Endodermal cell (in vitro differentiated cells): ENCODE measurements at regions not wholly inside any gene's neighbourhood (a gene's known extent, or its start where the extent isn't known, plus 50 kb on each side); places are given as distances from the start of the nearest gene placed in this dataset.

Source experiments
- DNase-seq: peaks from one replicate; pipeline ENCODE4 v3.0.0-alpha.2; 2017
- H3K27ac ChIP-seq: 2 replicates; pipeline ENCODE4 v1.5.1; 2013; ENCODE audit warnings: mild to moderate bottlenecking, low read depth, low read length, moderate library complexity
- H3K27me3 ChIP-seq: 2 replicates; pipeline ENCODE4 v1.6.1; 2013; ENCODE audit warnings: mild to moderate bottlenecking, low read length, moderate library complexity; ENCODE audit not compliant: insufficient read depth, control insufficient read depth, poor library complexity, severe bottlenecking
- H3K36me3 ChIP-seq: 2 replicates; pipeline ENCODE4 v1.7.0; 2013; ENCODE audit warnings: mild to moderate bottlenecking, low read length, moderate library complexity; ENCODE audit not compliant: control insufficient read depth, insufficient read depth
- H3K4me1 ChIP-seq: one replicate; pipeline ENCODE4 v1.7.0; 2013; ENCODE audit warnings: low read length; ENCODE audit not compliant: control insufficient read depth, insufficient read depth
- H3K4me3 ChIP-seq: 2 replicates; pipeline ENCODE4 v1.5.1; 2013; ENCODE audit warnings: mild to moderate bottlenecking, low read length, moderate library complexity
- H3K9ac ChIP-seq: 2 replicates; pipeline ENCODE4 v1.6.1; 2013; ENCODE audit warnings: mild to moderate bottlenecking, low read length, moderate library complexity; ENCODE audit not compliant: poor library complexity, severe bottlenecking; ENCODE audit errors: extremely low read depth
- H3K9me3 ChIP-seq: 2 replicates; pipeline ENCODE4 v1.6.1; 2013; ENCODE audit warnings: mild to moderate bottlenecking, low read length, moderate library complexity; ENCODE audit not compliant: control insufficient read depth
- H3K27ac Mint-ChIP-seq: 2 replicates; pipeline ENCODE4 v1.8.0; 2020; ENCODE audit warnings: mixed read lengths
- H3K27me3 Mint-ChIP-seq: 2 replicates; pipeline ENCODE4 v1.8.0; 2021; ENCODE audit warnings: mild to moderate bottlenecking, mixed read lengths; ENCODE audit not compliant: insufficient read depth
- H3K36me3 Mint-ChIP-seq: 2 replicates; pipeline ENCODE4 v1.8.0; 2020; ENCODE audit warnings: low read depth, mixed read lengths
- H3K4me1 Mint-ChIP-seq: 2 replicates; pipeline ENCODE4 v1.8.0; 2020; ENCODE audit warnings: mixed read lengths
- H3K4me3 Mint-ChIP-seq: 2 replicates; pipeline ENCODE4 v1.8.0; 2020; ENCODE audit warnings: mild to moderate bottlenecking, moderate library complexity, mixed read lengths
- H3K9me3 Mint-ChIP-seq: 2 replicates; pipeline ENCODE4 v1.8.0; 2020; ENCODE audit warnings: mild to moderate bottlenecking, mixed read lengths
- CTCF ChIP-seq: fragments of 200-600 bp; sonication (generic); conservative IDR thresholded peaks from 2 replicates; pipeline ENCODE4 v1.5.0; 2021; ENCODE audit warnings: antibody characterized with exemption, mild to moderate bottlenecking
- WGBS, 2 experiments: methylation state at CpG; one replicate each; pipeline versions ENCODE4 v1.1.5 to v1.1.7; 2013; ENCODE audit warnings: missing lambda C conversion rate in 2 of 2, mixed read lengths in 1 of 2; ENCODE audit not compliant: insufficient coverage in 1 of 2, insufficient read length in 1 of 2; 5-methylcytosine and 5-hydroxymethylcytosine counted together

GRCh38 chr3:153528473-153528872, 366.4 kb downstream of the RAP2B start:
- no peaks in the 10 kb centered on the region for H3K36me3 Mint-ChIP-seq
- Histone ChIP-seq H3K36me3 (no peaks in the 10 kb centered on the region), H3K27ac (no peak overlapping the region), H3K27me3 (no peaks in the 10 kb centered on the region), H3K9ac (no peak overlapping the region), H3K4me3 (no peak overlapping the region), H3K4me1 (no peaks in the 10 kb centered on the region), H3K9me3 (peaks cover 9% of the 10 kb centered on the region)
- no peak for TF ChIP-seq CTCF
- H3K9me3 Mint-ChIP-seq = peaks cover 3% of the 10 kb centered on the region
- no peak overlapping the region for H3K27ac Mint-ChIP-seq
- DNase-seq = no peak
- H3K4me1 Mint-ChIP-seq = peaks cover 2% of the 10 kb centered on the region
- H3K27me3 Mint-ChIP-seq = no peaks in the 10 kb centered on the region
- no peak overlapping the region for H3K4me3 Mint-ChIP-seq

GRCh38 chr3:153539263-153539662, 377.2 kb downstream of the RAP2B start:
- 80% methylated on average over 1 of the region's 1 CpG; no CpG with 5 or more reads in 1 of the 2 experiments for WGBS, 2 experiments
- no peaks in the 10 kb centered on the region for H3K27me3 Mint-ChIP-seq

GRCh38 chr3:153545471-153545870, 383.4 kb downstream of the RAP2B start:
- TF ChIP-seq CTCF = no peak
- DNase-seq = no peak
- Histone ChIP-seq H3K9ac (no peak overlapping the region), H3K9me3 (no peaks in the 10 kb centered on the region), H3K4me3 (no peak overlapping the region), H3K4me1 (no peaks in the 10 kb centered on the region), H3K36me3 (no peaks in the 10 kb centered on the region), H3K27ac (no peak overlapping the region), H3K27me3 (no peaks in the 10 kb centered on the region)
- WGBS, 2 experiments = 95% methylated on average over 3 of the region's 3 CpGs; no CpG with 5 or more reads in 1 of the 2 experiments
- Mint-ChIP-seq H3K9me3 (no peaks in the 10 kb centered on the region), H3K4me1 (no peaks in the 10 kb centered on the region), H3K27me3 (no peaks in the 10 kb centered on the region), H3K27ac (no peak overlapping the region), H3K36me3 (no peaks in the 10 kb centered on the region), H3K4me3 (no peak overlapping the region)

More at GRCh38 chr3:153539263-153539662, 377.2 kb downstream of the RAP2B start:
- H3K36me3 ChIP-seq = no peaks in the 10 kb centered on the region
- H3K9ac ChIP-seq = no peak overlapping the region
- no peak overlapping the region for H3K27ac Mint-ChIP-seq
- no peaks in the 10 kb centered on the region for H3K4me1 ChIP-seq
- H3K4me3 ChIP-seq = no peak overlapping the region
- H3K4me3 Mint-ChIP-seq = no peak overlapping the region
- H3K4me1 Mint-ChIP-seq = no peaks in the 10 kb centered on the region
- TF ChIP-seq CTCF = no peak
- no peaks in the 10 kb centered on the region for H3K27me3 ChIP-seq
- no peaks in the 10 kb centered on the region for H3K9me3 Mint-ChIP-seq
- no peaks in the 10 kb centered on the region for H3K9me3 ChIP-seq
- DNase-seq = no peak
- H3K36me3 Mint-ChIP-seq = no peaks in the 10 kb centered on the region
- no peak overlapping the region for H3K27ac ChIP-seq
